Ovary (tissue), 3 donors: ENCODE measurements at regions not wholly inside any gene's neighbourhood (a gene's known extent, or its start where the extent isn't known, plus 50 kb on each side); places are given as distances from the start of the nearest gene placed in this dataset.

Experiments
- POLR2A ChIP-seq: fragments of 450-650 bp; IDR thresholded peaks from one replicate; pipeline ENCODE4 v1.6.1; 2017; ENCODE audit warnings: antibody characterized with exemption, mild to moderate bottlenecking, moderate library complexity
- TF ChIP-seq, protein P1 (sequence below), 3 donors: fragments of 450-650 bp in 2 of 3; fragments of 200-600 bp in 1 of 3; IDR thresholded peaks; one replicate each; pipeline versions ENCODE4 v1.5.1 to v1.8.0; 2016 to 2022; ENCODE audit warnings: antibody characterized with exemption in 3 of 3, mild to moderate bottlenecking in 1 of 3
- donor health status: DM: no; HTN: no; CAD: no.

DNA sequence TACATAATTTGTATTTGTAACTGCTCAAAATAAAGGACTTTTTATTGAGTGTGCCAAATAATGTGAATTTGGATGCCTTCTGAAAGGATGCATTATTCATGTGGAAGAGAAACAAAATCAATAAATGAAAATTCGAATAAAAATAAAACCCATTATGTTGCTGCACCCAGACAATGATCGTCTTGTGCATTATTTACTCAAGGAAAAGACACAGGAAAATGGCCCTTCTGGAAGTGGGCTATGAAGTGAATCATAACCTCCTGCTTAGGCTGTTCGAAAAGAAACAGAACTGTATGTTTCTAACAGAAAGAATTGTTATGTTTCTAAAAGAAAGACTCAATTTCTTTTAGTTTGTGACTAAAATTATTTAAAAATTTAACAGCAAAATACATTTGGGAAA lies 168.9 kb upstream of the NFIB start:
- TF ChIP-seq POLR2A = no peak
- TF ChIP-seq, protein P1, sequence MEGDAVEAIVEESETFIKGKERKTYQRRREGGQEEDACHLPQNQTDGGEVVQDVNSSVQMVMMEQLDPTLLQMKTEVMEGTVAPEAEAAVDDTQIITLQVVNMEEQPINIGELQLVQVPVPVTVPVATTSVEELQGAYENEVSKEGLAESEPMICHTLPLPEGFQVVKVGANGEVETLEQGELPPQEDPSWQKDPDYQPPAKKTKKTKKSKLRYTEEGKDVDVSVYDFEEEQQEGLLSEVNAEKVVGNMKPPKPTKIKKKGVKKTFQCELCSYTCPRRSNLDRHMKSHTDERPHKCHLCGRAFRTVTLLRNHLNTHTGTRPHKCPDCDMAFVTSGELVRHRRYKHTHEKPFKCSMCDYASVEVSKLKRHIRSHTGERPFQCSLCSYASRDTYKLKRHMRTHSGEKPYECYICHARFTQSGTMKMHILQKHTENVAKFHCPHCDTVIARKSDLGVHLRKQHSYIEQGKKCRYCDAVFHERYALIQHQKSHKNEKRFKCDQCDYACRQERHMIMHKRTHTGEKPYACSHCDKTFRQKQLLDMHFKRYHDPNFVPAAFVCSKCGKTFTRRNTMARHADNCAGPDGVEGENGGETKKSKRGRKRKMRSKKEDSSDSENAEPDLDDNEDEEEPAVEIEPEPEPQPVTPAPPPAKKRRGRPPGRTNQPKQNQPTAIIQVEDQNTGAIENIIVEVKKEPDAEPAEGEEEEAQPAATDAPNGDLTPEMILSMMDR (IDR thresholded peaks at IDR 0.05) = no peak
